ENCODE measurements at regions not wholly inside any gene's neighbourhood (a gene's known extent, or its start where the extent isn't known, plus 50 kb on each side); places are given as distances from the start of the nearest gene placed in this dataset.

- DNase-seq (ENCODE audit: low read depth): no peak
Measured at GRCh38 chr6:170178561-170179477, 112.1 kb downstream of the DLL1 start.

GRCh38 chr6:170177772-170178560 is 112.9 kb downstream of the DLL1 start:
- no peak for DNase-seq (ENCODE audit: low read depth)

GRCh38 chr6:170176898-170177771 is 113.7 kb downstream of the DLL1 start:
- DNase-seq (ENCODE audit: low read depth): no peak

- no peak for DNase-seq (ENCODE audit: low read depth)
Measured at GRCh38 chr6:170176136-170176897, 114.6 kb downstream of the DLL1 start.

GRCh38 chr6:170175644-170176135 is 115.2 kb downstream of the DLL1 start:
- no peak for DNase-seq (ENCODE audit: low read depth)

GRCh38 chr6:170174771-170175643 is 115.9 kb downstream of the DLL1 start:
- no peak for DNase-seq (ENCODE audit: low read depth)

GRCh38 chr6:170174124-170174770 is 116.6 kb downstream of the DLL1 start:
- no peak for DNase-seq (ENCODE audit: low read depth)

GRCh38 chr6:170173335-170173881 is 117.5 kb downstream of the DLL1 start:
- DNase-seq (ENCODE audit: low read depth): no peak

- DNase-seq (ENCODE audit: low read depth): no peak
Measured at GRCh38 chr6:170172825-170173256, 118.0 kb downstream of the DLL1 start.

GRCh38 chr6:170172392-170172791 is 118.5 kb downstream of the DLL1 start:
- no peak for DNase-seq (ENCODE audit: low read depth)

GRCh38 chr6:170167657-170168159 is 123.2 kb downstream of the DLL1 start:
- DNase-seq (ENCODE audit: low read depth): no peak

GRCh38 chr6:170166511-170167122 is 124.3 kb downstream of the DLL1 start:
- DNase-seq (ENCODE audit: low read depth): no peak

GRCh38 chr6:170165471-170166117 is 125.3 kb downstream of the DLL1 start:
- DNase-seq (ENCODE audit: low read depth): no peak

GRCh38 chr6:170165085-170165470 is 125.8 kb downstream of the DLL1 start:
- no peak for DNase-seq (ENCODE audit: low read depth)

- DNase-seq (ENCODE audit: low read depth): no peak
Measured at GRCh38 chr6:170164271-170164900, 126.5 kb downstream of the DLL1 start.

- DNase-seq (ENCODE audit: low read depth): no peak
Measured at GRCh38 chr6:170163405-170164170, 127.3 kb downstream of the DLL1 start.
